HG02759 (cell line): ENCODE measurements at regions not wholly inside any gene's neighbourhood (a gene's known extent, or its start where the extent isn't known, plus 50 kb on each side); places are given as distances from the start of the nearest gene placed in this dataset.

Source experiments
- ATAC-seq: cut with Tn5 transposase; IDR thresholded peaks from one replicate; pipeline ENCODE4 v1.9.1; 2021; ENCODE audit warnings: mild to moderate bottlenecking, moderate library complexity; ENCODE audit not compliant: unreplicated experiment

GRCh38 chr1:232556351-232556750 lies 73.6 kb downstream of the SIPA1L2 start:
- ATAC-seq, result no peak

DNA sequence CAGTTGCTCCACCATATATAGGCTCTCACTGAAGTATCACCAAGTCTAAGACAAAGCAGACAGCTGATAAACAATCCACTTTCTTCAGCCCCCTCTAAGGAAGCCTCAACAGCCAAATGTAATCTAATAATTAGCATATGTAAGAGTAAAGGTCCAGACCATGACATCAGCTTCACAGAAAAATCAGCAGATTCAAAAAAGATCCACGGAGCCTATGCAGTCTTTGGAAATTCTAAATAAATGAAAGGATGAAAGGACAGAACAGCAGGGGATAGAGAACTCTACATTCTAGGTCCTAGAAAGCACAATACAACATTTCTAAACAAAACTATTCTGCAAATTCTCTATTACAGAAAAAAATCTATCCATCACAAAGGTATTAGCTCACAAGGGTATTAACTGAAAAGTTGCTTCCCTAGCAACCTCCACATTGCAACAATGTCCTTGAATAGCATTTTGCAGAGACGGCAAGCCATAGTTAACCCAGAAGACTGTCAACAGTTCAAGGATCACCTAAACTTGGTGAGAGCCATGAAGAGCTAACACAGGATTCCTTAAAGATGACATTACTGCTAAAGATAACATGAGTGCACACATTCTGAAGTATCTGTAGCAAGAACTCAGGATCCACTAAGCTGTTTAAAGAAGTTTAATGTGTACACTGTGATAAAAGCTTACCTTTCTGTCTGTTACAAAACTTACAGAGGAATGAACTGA lies 74.3 kb downstream of the SIPA1L2 start:
- ATAC-seq, result no peak

GRCh38 chr1:232554409-232554808 lies 75.5 kb downstream of the SIPA1L2 start:
- ATAC-seq, result no peak

- no peak for ATAC-seq
These were observed 76.1 kb downstream of the SIPA1L2 start for GRCh38 chr1:232553809-232554208.

- no peak for ATAC-seq
These were observed 76.7 kb downstream of the SIPA1L2 start for GRCh38 chr1:232553050-232553754.

DNA sequence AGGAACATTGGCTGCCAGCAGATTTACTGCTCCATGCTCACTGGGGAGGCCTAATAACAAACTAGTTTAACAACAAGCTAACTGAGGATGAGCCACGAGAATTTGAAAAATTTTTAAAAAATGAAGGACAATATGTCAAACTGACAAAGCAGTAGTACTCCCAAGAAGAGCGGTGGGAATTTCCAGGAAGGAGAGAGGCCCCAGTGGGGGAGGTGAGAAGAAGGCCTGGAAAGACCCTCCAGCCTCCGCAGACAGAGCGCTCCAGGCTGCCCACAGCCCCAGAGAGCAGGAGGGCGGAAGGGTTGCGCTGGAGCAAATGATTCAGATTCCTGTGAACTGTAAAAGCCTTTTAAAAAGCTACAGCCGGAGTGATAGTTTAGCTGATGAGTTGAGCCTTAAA lies 78.5 kb downstream of the SIPA1L2 start:
- no peak for ATAC-seq

DNA sequence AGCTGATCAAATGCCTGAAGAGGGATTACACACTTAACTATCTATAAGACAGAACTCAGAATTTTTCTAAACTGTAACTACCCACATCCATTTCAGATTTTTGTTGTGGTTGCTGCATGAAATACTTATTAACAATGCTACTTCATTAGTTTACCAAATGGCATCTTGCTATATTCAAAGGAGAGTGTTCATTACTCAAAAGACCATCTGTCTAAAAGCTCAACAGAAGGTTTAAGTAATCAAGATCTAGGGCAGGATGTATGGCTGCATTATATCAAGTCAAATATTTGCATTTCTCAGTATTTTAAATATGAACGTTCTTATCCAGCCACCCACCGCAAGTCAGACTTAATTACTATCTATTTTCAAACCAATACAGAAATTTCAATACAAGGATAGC lies 79.9 kb downstream of the SIPA1L2 start:
- ATAC-seq, result no peak

DNA sequence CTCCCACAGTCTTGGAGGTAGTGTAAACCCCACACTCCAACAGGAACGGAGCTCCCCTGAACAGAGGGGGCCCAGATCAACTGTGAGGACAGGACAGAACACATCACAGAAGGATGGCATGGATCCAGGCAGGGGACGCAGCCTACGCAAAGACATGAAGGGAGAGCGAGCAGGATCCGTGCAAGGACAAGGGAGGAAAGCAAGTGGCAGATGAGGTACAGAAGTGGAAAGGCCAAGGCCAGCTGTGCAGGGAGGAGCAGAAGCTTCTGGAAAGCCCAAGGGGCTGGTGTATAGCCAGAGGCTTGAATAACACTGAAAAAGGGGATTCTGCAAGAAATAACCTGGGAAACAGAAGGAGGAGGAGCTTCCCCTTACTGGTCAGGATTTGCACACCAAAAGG lies 81.2 kb downstream of the SIPA1L2 start:
- no peak for ATAC-seq

DNA sequence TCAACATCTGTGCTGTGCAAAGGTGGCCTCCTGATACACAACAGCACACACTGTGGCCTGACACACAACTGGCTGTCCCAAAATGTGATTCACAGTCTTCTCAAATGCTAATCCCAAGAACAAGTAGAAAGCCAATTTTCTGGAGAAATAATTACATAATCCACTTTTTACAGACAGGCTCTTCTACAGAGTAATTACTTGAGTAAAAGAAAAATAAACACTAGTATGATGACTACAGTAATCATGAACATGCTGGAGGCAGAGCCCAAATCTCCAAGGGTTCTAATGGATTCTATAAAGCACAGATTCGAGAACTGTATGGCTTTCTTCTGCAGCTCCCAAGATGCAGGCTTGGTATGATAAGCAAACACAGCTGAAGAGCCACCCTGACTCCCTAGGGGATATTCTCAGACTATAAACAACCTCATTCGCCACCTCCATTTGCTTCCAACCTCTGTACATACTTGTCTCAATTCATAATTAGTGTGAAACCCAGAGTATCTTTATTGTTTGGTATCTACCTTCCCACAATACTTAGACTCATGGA lies 81.9 kb downstream of the SIPA1L2 start:
- no peak for ATAC-seq

DNA sequence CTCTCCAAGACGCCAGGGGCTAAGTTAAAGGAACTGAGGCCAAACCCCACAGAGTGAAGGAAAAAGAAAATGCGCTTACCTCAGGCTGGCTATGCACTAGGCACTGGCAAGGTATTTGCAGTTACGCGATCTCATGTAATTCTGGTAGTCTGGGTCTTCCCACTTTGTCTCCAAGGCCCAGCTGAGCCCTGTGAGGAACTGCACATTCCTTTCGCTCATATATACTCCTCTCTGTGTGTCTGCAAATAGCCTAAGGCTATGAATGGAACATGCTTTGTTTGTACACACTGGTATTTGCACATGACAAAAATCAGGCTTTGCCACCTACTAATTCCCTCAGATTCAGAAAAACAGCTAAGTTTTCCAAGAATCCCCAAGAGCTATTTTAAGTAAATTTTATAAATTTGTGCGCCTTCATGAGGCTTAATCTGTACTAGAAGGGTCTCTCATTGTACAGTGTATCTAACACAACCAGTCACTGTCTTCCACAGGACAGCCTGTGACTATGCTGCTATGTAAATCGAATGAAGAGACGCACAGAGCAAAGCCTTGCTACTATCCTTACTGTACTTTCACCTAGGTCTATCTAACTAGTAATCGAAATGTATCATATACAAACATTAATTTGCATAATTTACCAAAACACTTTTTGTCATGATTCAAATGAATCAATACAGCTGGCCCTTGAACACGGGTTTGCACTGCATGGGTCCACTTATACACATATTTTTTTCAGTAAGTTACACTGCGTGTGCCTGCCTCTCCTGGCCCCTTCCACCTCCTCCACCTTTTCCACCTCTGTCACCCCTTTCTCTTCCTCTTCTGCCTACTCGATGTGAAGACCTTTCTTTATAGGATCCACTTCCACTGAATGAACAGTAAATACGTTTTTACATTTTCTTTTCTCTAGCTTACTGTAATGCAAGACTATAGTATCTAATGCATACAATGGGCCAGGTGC lies 87.0 kb downstream of the SIPA1L2 start:
- no peak for ATAC-seq

DNA sequence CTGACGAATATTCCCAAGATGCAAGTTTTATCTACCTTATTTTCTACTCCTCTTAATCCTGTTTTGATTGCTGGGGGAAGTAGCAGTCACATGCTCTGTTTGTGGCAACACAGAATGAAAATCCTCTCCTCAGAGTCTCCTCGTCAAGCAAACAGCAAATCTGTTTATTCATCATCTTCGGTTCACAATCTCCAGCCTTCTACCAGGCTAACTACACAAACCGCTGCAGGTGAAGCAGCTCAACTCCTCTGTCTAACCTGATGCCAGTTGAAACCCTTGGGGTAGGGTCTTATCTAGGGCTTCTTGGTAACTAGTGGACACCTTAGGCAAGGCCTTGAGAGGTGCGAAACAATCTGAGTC lies 91.0 kb downstream of the SIPA1L2 start:
- ATAC-seq, result no peak

DNA sequence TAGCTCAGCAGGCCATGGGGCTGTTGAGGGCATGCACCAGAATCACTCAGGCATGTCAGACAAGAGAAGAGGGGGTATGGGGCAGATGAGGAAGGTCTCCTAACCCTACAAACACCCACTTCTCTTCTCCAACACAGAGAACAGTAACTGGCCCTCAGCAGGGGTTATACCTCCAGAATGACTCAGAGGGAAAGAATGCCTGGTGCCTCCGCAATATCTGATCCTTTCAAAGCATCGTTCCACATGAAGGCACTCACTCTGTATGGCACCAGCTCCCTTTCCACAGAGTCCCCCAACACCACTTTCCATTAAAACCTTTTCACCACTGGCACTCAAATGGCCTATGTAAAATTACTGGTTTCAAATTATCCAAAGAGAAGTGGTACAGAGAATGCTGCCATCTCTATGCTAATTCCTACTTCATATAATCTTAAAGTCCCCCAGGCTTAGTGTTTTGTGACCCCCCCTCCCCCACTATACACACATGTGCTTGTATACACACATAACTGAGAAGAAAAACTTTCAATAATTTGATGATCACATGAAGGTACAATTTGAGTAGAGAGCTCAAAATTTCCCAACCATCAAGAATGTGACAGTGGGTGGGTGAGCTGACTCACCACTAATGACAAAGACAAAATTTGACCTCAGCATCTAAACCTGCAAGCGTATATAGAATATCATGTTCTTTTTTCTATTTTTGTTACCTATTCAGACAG lies 91.5 kb downstream of the SIPA1L2 start:
- no peak for ATAC-seq

- ATAC-seq, result no peak
These were observed 95.1 kb downstream of the SIPA1L2 start for GRCh38 chr1:232534552-232535517.

DNA sequence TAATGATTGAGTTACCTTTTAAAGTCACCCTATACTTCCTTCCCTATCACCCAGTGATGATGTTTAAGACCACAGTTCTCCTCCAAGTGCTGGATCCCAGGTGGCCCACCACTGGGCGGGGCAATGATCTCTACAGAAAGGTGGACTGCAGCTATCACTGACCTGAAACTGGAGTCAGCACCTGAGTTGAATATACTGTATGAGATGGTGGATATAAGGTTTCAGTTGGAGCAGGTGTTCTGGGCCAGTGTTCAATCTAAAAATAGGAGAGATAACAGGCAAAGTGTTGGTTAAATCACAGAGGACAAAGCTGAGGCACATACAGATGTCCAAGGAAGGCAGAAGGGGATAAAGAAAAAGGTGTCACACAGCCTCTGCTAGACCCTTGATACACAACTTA lies 96.6 kb downstream of the SIPA1L2 start:
- ATAC-seq, result no peak

GRCh38 chr1:232532901-232533300 lies 97.0 kb downstream of the SIPA1L2 start:
- ATAC-seq, result no peak

DNA sequence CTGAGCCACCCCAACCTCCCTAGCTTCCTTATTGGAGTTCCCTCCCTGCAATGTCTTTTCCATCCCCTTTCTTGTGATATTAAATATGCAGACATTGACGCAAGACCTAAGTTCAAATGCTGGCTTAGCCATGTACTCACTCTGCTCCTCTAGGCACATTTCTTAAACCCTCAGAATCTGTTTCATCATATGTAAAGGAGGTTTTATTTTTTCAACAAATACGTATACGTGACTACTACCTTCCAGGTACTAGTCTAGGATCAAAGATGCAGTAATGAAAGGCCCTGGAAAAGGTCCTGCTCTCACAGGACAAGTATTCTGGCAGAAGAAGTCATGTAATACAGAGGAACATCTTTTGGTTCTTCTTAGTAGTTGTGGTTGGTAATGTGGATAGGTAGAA lies 98.6 kb downstream of the SIPA1L2 start:
- no peak for ATAC-seq

DNA sequence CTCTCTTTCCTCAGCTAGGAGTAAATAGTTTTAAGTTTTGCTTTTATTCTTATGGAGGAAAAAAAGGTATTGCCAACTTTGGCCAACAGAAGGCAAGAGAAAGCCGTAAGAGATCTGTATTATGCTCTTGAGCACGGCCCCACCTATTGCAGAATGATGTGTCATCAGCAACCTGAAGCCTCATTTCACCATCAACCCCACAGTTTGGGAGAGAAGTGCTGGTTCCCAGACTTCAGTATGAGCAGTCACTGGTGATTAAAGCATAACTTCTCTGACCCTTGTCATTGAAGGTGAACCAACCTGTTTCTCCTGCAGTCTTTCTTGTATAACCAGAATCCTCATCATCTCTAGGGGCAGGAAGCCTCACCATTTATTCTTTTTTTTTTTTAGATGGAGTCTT lies 100.2 kb downstream of the SIPA1L2 start:
- ATAC-seq, result no peak

DNA sequence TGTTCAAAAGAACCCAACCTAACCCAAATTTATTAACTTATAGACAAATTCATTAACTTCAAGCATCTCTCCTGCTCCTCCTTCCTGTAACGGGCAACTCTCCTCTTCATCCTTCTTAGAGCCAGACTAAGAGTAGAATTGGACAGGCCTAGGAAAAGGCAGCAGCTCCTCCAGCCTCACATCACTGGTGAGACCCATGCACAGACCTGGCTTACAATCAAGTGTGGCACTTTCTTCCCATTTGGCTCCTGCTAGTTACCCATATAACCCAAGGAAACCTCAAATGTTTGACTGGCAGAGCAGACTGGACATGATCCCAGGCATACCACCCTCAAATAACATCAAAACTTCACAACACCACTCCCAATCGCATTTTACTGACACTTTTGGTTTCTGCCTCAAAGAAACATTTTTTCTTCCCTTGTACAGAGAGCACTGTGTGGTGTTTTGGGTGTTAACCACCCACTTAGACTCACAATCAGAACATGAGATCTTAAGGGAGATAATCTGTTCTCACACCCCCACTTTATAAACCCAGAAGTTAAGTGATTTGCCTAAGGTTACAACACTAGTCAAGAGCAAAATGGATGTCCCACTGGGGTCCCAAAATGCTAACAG lies 101.4 kb downstream of the SIPA1L2 start:
- no peak for ATAC-seq

GRCh38 chr1:232524056-232524455 lies 105.9 kb downstream of the SIPA1L2 start:
- ATAC-seq, result no peak
